Left ventricle myocardium inferior (tissue), 1 donor: ENCODE measurements at regions not wholly inside any gene's neighbourhood (a gene's known extent, or its start where the extent isn't known, plus 50 kb on each side); places are given as distances from the start of the nearest gene placed in this dataset.

ENCODE experiments used
- DNase-seq: peaks from one replicate; pipeline ENCODE4 v3.0.0-alpha.2; 2020
- H3K27ac ChIP-seq: fragments of 200-600 bp; replicated peaks from 2 replicates; pipeline ENCODE4 v1.8.0; 2021
- H3K27me3 ChIP-seq: fragments of 200-600 bp; 2 replicates; pipeline ENCODE4 v1.8.0; 2021; ENCODE audit warnings: low read depth
- H3K36me3 ChIP-seq: fragments of 200-600 bp; 2 replicates; pipeline ENCODE4 v1.8.0; 2021
- H3K4me1 ChIP-seq: fragments of 200-600 bp; 2 replicates; pipeline ENCODE4 v1.8.0; 2021
- H3K4me3 ChIP-seq: fragments of 200-600 bp; 2 replicates; pipeline ENCODE4 v1.8.0; 2021; ENCODE audit warnings: mild to moderate bottlenecking, moderate library complexity
- H3K9me3 ChIP-seq: fragments of 200-600 bp; replicated peaks from 2 replicates; pipeline ENCODE4 v1.8.0; 2021
- intact Hi-C: fragments of 100-400 bp; cut with micrococcal nuclease; formaldehyde crosslinking; loops from one replicate; pipeline ENCODE4 v1.11.0; 2022
- TF ChIP-seq, protein P1 (sequence below): fragments of 200-600 bp; IDR thresholded peaks from 2 replicates; pipeline ENCODE4 v1.8.0; 2021; ENCODE audit warnings: antibody characterized with exemption, mild to moderate bottlenecking, borderline replicate concordance
- donor health status: DM: no; HTN: yes; CAD: no; lungs with severe emphysema.

DNA sequence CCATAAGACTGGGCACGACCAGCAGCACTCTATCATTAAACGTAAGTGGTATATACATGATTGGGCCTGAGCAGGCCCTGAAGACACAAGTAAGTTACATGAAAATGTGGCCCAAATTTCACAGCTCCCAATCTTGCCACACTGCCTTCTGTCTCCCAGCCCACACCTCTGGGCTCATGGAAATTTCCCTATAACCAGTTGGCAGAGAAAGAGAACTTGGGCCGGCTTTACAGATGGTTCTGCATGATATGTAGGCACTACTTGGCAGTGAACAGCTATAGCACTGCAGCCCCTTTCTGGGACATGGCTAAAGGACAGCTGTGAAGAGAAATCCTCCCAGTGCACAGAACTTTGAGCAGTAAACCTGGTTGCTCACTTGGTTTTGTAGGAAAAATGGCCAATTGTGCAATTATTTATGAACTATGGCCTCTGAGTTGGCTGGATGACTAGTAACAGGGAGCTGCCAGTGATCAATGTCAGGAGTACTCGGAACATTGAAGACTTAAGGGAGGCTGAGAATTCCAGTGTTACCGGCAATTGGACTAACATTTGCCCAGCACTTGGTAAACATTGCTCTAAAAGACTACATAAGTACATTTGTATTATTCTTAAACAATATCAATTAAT lies 1006.6 kb upstream of the LRRN3 start:
- H3K27me3 ChIP-seq, result no peaks in the 10 kb centered on the region
- DNase-seq, result no peak
- no peak overlapping the region for H3K27ac ChIP-seq
- H3K4me3 ChIP-seq, result no peak overlapping the region
- no peaks in the 10 kb centered on the region for H3K36me3 ChIP-seq
- no peaks in the 10 kb centered on the region for H3K4me1 ChIP-seq
- H3K9me3 ChIP-seq, result peaks cover 3% of the 10 kb centered on the region
- intact Hi-C loops, result no loop called here
- TF ChIP-seq, protein P1, sequence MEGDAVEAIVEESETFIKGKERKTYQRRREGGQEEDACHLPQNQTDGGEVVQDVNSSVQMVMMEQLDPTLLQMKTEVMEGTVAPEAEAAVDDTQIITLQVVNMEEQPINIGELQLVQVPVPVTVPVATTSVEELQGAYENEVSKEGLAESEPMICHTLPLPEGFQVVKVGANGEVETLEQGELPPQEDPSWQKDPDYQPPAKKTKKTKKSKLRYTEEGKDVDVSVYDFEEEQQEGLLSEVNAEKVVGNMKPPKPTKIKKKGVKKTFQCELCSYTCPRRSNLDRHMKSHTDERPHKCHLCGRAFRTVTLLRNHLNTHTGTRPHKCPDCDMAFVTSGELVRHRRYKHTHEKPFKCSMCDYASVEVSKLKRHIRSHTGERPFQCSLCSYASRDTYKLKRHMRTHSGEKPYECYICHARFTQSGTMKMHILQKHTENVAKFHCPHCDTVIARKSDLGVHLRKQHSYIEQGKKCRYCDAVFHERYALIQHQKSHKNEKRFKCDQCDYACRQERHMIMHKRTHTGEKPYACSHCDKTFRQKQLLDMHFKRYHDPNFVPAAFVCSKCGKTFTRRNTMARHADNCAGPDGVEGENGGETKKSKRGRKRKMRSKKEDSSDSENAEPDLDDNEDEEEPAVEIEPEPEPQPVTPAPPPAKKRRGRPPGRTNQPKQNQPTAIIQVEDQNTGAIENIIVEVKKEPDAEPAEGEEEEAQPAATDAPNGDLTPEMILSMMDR, result no peak

DNA sequence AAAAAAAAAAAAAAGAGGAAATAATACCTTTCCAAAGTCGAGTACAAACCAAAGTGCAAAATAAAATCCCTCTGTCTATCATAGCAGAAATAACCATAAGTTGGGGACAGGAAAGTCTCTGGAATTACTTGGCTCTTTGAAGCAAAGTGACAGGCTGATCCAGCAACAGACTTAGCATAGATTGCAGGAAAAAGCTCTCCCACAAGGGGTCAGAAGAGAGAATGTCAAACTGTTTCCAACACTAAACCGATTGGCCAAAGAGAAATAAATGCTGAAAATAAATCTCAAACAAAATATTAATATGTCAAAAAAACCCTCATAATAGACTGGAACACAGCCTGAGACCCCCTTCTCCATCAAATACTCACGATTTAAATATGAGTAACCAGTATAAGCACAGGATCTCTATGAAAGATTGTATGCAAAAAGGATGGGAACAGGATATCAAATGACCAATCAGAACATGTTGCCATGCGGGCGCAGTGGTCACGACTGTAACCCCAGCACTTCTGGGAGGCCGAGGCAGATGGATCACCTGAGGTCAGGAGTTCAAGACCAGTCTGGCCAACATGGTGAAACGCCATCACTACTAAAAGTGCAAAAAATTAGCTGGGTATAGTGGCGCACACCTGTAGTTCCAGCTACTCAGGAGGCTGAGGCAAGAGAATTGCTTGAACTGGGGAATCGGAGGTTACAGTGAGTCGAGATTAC lies 1000.7 kb upstream of the LRRN3 start:
- Histone ChIP-seq H3K9me3 (no peaks in the 10 kb centered on the region), H3K27me3 (no peaks in the 10 kb centered on the region), H3K4me3 (no peak overlapping the region), H3K4me1 (no peaks in the 10 kb centered on the region), H3K27ac (no peak overlapping the region), H3K36me3 (no peaks in the 10 kb centered on the region)
- intact Hi-C loops, result no loop called here
- no peak for DNase-seq
- TF ChIP-seq, protein P1, result peak; percentile 53

DNA sequence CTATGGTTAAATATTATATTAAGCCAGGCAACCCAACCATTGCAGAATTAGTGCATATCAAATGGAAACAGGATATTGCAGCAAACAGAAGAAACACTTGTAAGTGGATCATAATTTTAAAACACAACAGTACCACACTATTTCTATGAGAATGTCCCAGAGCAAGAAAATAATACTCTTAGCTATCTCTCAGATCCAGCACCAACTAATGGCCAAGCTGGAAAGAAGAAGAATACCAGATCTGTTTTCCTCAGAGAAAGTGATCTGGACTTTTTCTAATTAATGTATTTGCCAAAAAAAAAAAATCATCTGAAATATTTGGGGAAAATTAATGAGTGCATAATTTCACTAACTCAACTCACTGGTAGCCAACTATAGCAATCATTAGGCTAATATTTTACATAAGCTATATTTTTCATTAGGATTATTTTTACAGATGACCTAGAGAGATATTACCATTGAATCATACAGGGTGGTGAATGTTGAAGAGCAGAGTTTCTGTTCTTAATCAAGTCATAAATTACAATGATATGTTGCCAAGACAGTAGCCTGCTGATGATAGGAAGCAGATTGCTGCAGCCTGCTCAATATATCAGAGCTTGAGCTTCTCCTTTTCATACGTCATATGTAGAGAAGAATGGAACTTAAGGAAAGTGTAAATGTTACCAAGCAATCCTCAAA lies 995.4 kb upstream of the LRRN3 start:
- Histone ChIP-seq H3K4me3 (no peak overlapping the region), H3K27ac (no peak overlapping the region), H3K4me1 (no peaks in the 10 kb centered on the region), H3K27me3 (no peaks in the 10 kb centered on the region), H3K36me3 (no peaks in the 10 kb centered on the region), H3K9me3 (peaks cover 31% of the 10 kb centered on the region)
- intact Hi-C loops, result no loop called here
- TF ChIP-seq, protein P1, result no peak
- DNase-seq, result no peak

DNA sequence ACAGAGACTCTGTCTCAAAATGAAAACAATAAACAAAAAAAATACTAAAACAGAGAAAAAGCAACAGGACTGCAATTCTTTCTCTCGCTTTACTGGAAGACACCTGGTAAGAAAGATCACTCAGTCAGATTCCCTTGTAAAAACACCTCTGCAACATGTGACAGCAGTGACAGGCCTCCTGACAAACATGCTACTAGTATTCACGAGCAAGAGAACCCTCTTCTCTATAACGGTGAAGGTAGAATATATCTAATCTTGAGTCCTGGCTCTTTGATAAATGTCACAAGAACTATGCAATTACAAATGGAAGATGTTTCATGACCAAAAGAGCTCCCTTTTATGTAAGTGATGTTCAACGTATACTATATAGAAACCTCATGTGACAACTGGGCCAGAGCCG lies 986.7 kb upstream of the LRRN3 start:
- no peak for DNase-seq
- peaks cover 27% of the 10 kb centered on the region for H3K9me3 ChIP-seq
- no peak overlapping the region for H3K4me3 ChIP-seq
- TF ChIP-seq, protein P1, result no peak
- H3K36me3 ChIP-seq, result no peaks in the 10 kb centered on the region
- H3K4me1 ChIP-seq, result no peaks in the 10 kb centered on the region
- intact Hi-C loops, result no loop called here
- H3K27ac ChIP-seq, result no peak overlapping the region
- H3K27me3 ChIP-seq, result no peaks in the 10 kb centered on the region

DNA sequence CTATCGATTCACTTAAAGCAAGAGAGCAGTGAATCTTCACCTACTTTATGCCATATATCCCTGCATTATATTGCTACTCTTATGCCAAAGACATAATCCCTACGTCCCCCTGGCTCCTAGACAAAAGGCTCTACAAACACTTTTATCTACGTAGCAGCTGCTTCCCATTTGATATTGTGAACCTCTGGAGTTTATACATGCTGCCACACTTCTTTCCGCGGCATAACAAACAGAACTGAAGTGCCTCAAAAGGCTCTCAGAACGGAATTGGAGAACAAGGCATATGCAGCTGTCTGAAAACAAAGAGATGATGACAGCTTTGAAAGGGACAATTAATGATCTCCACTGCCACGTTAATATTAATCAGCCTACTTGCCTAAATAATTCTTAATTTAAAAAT lies 985.6 kb upstream of the LRRN3 start:
- DNase-seq, result no peak
- TF ChIP-seq, protein P1, result no peak
- H3K27me3 ChIP-seq, result no peaks in the 10 kb centered on the region
- H3K9me3 ChIP-seq, result peaks cover 17% of the 10 kb centered on the region
- no peak overlapping the region for H3K4me3 ChIP-seq
- no peaks in the 10 kb centered on the region for H3K36me3 ChIP-seq
- no peak overlapping the region for H3K27ac ChIP-seq
- no peaks in the 10 kb centered on the region for H3K4me1 ChIP-seq
- intact Hi-C loops, result no loop called here
